ENCODE measurements at regions not wholly inside any gene's neighbourhood (a gene's known extent, or its start where the extent isn't known, plus 50 kb on each side); places are given as distances from the start of the nearest gene placed in this dataset.

GRCh38 chr10:6348096-6348874 is 145.6 kb downstream of the PFKFB3 start:
- TF ChIP-seq CTCF (IDR thresholded peaks at IDR 0.05) (no peak), NFE2L1 (CRISPR knock-in tag; IDR thresholded peaks at IDR 0.05) (no peak), TCF7 (CRISPR knock-in tag; IDR thresholded peaks at IDR 0.05; ENCODE audit: low read depth) (no peak), SP1 (CRISPR knock-in tag; conservative IDR thresholded peaks at IDR 0.05) (no peak), CBFB (CRISPR knock-in tag; IDR thresholded peaks at IDR 0.05; ENCODE audit: low read depth) (no peak)
- TF ChIP-seq, protein P1, sequence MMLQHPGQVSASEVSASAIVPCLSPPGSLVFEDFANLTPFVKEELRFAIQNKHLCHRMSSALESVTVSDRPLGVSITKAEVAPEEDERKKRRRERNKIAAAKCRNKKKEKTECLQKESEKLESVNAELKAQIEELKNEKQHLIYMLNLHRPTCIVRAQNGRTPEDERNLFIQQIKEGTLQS (CRISPR knock-in tag; conservative IDR thresholded peaks at IDR 0.05) = no peak
